Loucy (cell line): ENCODE measurements at regions not wholly inside any gene's neighbourhood (a gene's known extent, or its start where the extent isn't known, plus 50 kb on each side); places are given as distances from the start of the nearest gene placed in this dataset.

ENCODE experiments used
- H2AFZ ChIP-seq: fragments of 200-600 bp; sonication (generic); 2 replicates; pipeline ENCODE4 v1.6.0; 2016; ENCODE audit warnings: antibody characterized with exemption, mild to moderate bottlenecking, low read length, moderate library complexity
- H3F3A ChIP-seq: fragments of 200-600 bp; 2 replicates; pipeline ENCODE4 v1.6.0; 2016; ENCODE audit warnings: antibody characterized with exemption, low read depth, mild to moderate bottlenecking
- H3K27me3 ChIP-seq: fragments of 200-600 bp; sonication (generic); 2 replicates; pipeline ENCODE4 v1.6.1; 2014; ENCODE audit warnings: low read length, mild to moderate bottlenecking; ENCODE audit not compliant: insufficient read depth, poor library complexity, severe bottlenecking
- H3K36me3 ChIP-seq: fragments of 200-600 bp; sonication (generic); 2 replicates; pipeline ENCODE4 v1.6.1; 2016; ENCODE audit warnings: low read length; ENCODE audit not compliant: insufficient read depth
- H3K4me1 ChIP-seq: fragments of 200-600 bp; sonication (generic); 2 replicates; pipeline ENCODE4 v1.5.1; 2014; ENCODE audit warnings: low read length, mild to moderate bottlenecking; ENCODE audit not compliant: insufficient read depth, poor library complexity, severe bottlenecking
- H3K4me2 ChIP-seq: fragments of 200-600 bp; sonication (generic); 2 replicates; pipeline ENCODE4 v1.6.0; 2014; ENCODE audit warnings: antibody characterized with exemption, low read length, low read depth, mild to moderate bottlenecking; ENCODE audit not compliant: poor library complexity, severe bottlenecking
- H3K4me3 ChIP-seq: fragments of 200-600 bp; sonication (generic); 2 replicates; pipeline ENCODE4 v1.5.1; 2014; ENCODE audit warnings: low read length, mild to moderate bottlenecking, mixed read lengths; ENCODE audit not compliant: poor library complexity, severe bottlenecking
- H3K79me2 ChIP-seq: fragments of 200-600 bp; sonication (generic); 2 replicates; pipeline ENCODE4 v1.6.1; 2014; ENCODE audit warnings: low read length; ENCODE audit not compliant: insufficient read depth
- H3K9ac ChIP-seq: fragments of 200-600 bp; sonication (generic); 2 replicates; pipeline ENCODE4 v1.6.0; 2014; ENCODE audit warnings: mild to moderate bottlenecking, low read depth, low read length, moderate library complexity; ENCODE audit not compliant: poor library complexity, severe bottlenecking
- H3K9me2 ChIP-seq: fragments of 200-600 bp; sonication (generic); replicated peaks from 2 replicates; pipeline ENCODE4 v1.6.1; 2016; ENCODE audit warnings: low read depth, low read length, mixed read lengths
- H3K9me3 ChIP-seq: fragments of 200-600 bp; sonication (generic); 2 replicates; pipeline ENCODE4 v1.6.1; 2014; ENCODE audit warnings: mild to moderate bottlenecking, antibody characterized with exemption, low read length, low read depth; ENCODE audit not compliant: insufficient read depth
- H4K20me1 ChIP-seq: fragments of 200-600 bp; sonication (generic); 2 replicates; pipeline ENCODE4 v1.6.0; 2014; ENCODE audit warnings: antibody characterized with exemption, low read length, mild to moderate bottlenecking; ENCODE audit not compliant: insufficient read depth, poor library complexity, severe bottlenecking
- CTCF ChIP-seq: fragments of 200-600 bp; sonication (generic); conservative IDR thresholded peaks from 2 replicates; pipeline ENCODE4 v1.5.1; 2014; ENCODE audit warnings: mild to moderate bottlenecking, antibody characterized with exemption, low read length
- EZH2phosphoT487 ChIP-seq: fragments of 200-600 bp; IDR thresholded peaks from 2 replicates; pipeline ENCODE4 v1.6.1; 2018; ENCODE audit warnings: antibody characterized with exemption, mild to moderate bottlenecking, moderate library complexity, borderline replicate concordance

DNA sequence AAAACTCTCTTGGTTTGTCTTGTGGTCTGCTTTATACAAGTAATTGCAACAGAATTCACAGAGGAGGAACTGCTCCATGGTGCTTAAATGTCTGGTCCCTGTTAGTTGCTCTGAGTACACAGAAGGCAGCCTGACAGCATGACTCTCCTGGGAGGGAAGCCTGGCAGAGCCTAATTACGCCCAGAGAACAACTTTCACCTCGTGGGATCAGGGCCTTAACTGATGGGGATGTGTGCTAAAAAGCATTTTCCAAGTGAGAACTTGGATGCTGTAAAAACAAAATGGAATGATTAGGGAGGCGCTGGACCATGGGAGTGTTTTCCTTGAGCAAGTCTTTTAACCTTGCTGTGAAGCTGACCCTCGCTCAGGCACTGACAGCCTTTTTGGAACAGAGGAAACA lies 154.0 kb upstream of the TENM4 start:
- Histone ChIP-seq H3K9me2 (no peaks in the 10 kb centered on the region), H3K4me3 (no peak overlapping the region), H4K20me1 (no peaks in the 10 kb centered on the region), H3K27me3 (no peaks in the 10 kb centered on the region), H2AFZ (no peak overlapping the region), H3K4me1 (no peaks in the 10 kb centered on the region), H3K79me2 (no peaks in the 10 kb centered on the region), H3K9ac (no peak overlapping the region), H3K36me3 (no peaks in the 10 kb centered on the region), H3F3A (no peaks in the 10 kb centered on the region), H3K9me3 (no peaks in the 10 kb centered on the region), H3K4me2 (no peak overlapping the region)
- no peak for TF ChIP-seq CTCF
- no peak for TF ChIP-seq EZH2phosphoT487

GRCh38 chr11:79592824-79593223 lies 152.0 kb upstream of the TENM4 start:
- Histone ChIP-seq H3K27me3 (no peaks in the 10 kb centered on the region), H3K9me2 (no peaks in the 10 kb centered on the region), H3K4me3 (no peak overlapping the region), H3K9ac (no peak overlapping the region), H3F3A (no peaks in the 10 kb centered on the region), H3K4me2 (no peak overlapping the region), H3K9me3 (no peaks in the 10 kb centered on the region), H3K4me1 (no peaks in the 10 kb centered on the region), H3K36me3 (no peaks in the 10 kb centered on the region), H4K20me1 (no peaks in the 10 kb centered on the region), H3K79me2 (no peaks in the 10 kb centered on the region), H2AFZ (no peak overlapping the region)
- no peak for TF ChIP-seq EZH2phosphoT487

DNA sequence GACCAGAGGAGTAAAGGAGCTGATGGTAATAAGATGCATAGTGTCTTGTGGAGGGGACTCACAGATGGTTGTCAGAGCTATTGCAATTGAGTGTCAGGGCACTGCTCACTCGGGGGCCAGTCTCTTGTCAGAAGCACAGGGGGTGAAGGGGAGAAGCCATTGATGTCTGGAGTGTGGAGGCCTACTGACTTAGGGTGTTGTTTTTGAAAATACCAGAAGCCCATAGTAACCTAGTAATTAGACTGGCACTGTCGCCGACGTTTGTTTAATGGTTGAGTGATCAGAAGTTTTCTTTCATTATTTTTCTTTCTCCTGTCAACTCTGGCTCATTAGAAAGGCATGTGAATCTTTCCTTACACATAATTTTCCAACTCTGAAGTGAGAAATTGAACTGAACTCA lies 151.6 kb upstream of the TENM4 start:
- H3F3A ChIP-seq = no peaks in the 10 kb centered on the region
- no peaks in the 10 kb centered on the region for H3K79me2 ChIP-seq
- H2AFZ ChIP-seq = no peak overlapping the region
- no peaks in the 10 kb centered on the region for H3K36me3 ChIP-seq
- H3K27me3 ChIP-seq = no peaks in the 10 kb centered on the region
- no peaks in the 10 kb centered on the region for H3K9me2 ChIP-seq
- H3K4me3 ChIP-seq = no peak overlapping the region
- no peak overlapping the region for H3K9ac ChIP-seq
- no peaks in the 10 kb centered on the region for H4K20me1 ChIP-seq
- H3K9me3 ChIP-seq = no peaks in the 10 kb centered on the region
- no peak overlapping the region for H3K4me2 ChIP-seq
- H3K4me1 ChIP-seq = no peaks in the 10 kb centered on the region
- TF ChIP-seq CTCF (no peak), EZH2phosphoT487 (no peak)

DNA sequence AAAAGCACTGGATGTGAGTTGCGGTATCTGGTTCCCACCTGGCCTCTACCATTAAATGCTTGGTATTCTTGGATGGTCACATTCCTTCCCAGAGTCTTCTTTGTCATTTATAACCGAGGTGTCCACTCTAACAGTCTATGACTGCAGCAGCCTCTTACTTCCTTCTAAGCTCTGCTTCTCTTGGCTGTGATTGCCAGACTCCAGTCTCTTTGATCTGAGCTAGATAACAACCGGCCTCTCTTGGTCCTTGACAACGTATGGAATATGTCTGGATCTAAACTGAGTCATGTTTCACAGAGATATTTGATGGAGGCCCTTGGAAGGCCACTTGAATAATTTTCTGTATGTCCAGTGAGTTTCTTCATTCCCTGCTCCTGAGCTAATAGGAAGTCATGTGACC lies 141.6 kb upstream of the TENM4 start:
- no peak overlapping the region for H3K4me2 ChIP-seq
- no peaks in the 10 kb centered on the region for H3K79me2 ChIP-seq
- H3K27me3 ChIP-seq = no peaks in the 10 kb centered on the region
- no peaks in the 10 kb centered on the region for H3K9me2 ChIP-seq
- no peaks in the 10 kb centered on the region for H3F3A ChIP-seq
- peaks cover 6% of the 10 kb centered on the region; the same call in 1 of the 2 replicates for H3K9me3 ChIP-seq
- H3K9ac ChIP-seq = no peak overlapping the region
- TF ChIP-seq CTCF = no peak
- H3K4me1 ChIP-seq = no peaks in the 10 kb centered on the region
- no peaks in the 10 kb centered on the region for H3K36me3 ChIP-seq
- H2AFZ ChIP-seq = no peak overlapping the region
- H3K4me3 ChIP-seq = no peak overlapping the region
- H4K20me1 ChIP-seq = no peaks in the 10 kb centered on the region
